Gastrocnemius medialis (tissue), 4 donors: ENCODE measurements at regions not wholly inside any gene's neighbourhood (a gene's known extent, or its start where the extent isn't known, plus 50 kb on each side); places are given as distances from the start of the nearest gene placed in this dataset.

Source experiments
- POLR2A ChIP-seq, 2 donors: fragments of 450-650 bp; IDR thresholded peaks; one replicate each; pipeline ENCODE4 v1.6.1; 2017; ENCODE audit warnings: antibody characterized with exemption in 2 of 2, mild to moderate bottlenecking in 2 of 2, moderate library complexity in 2 of 2
- TF ChIP-seq, protein P1 (sequence below), 5 experiments: fragments of 450-650 bp in 3 of 5; fragments of 200-600 bp in 2 of 5; sonication (generic) in 2 of 5; IDR thresholded peaks in 4 of 5; conservative IDR thresholded peaks in 1 of 5; 1 replicate in 4 of 5; 2 replicates in 1 of 5; pipeline ENCODE4 v1.5.1; 2016 to 2019; ENCODE audit warnings: antibody characterized with exemption in 5 of 5, mild to moderate bottlenecking in 3 of 5, moderate library complexity in 3 of 5

DNA sequence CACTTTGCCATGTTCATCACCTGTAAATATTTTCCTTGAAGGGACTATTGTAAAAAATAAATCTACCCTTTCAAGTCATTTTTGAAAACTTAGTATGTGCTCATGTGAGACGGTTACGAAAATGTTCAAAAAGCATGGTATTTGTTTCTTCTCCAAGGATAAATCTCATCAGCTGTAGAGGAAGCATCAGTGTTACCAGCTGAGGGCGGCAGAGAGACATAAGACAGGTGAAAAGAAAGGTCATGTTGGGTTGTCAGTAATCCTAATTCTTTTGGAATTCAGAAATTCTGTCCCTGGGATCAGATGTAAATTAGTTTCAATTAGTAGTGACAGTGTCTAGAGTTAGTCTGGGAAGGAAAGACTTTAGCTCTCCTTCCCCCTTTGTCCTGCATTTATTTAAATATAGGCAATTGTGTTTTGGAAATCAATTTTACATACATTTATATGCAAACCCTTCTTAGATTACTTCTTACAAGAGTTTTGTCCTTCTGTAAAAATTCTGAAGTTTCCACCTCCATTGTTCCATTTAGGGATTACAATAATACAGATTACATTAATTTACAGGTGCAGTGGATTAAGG, 791.9 kb upstream of the CDH6 start:
- TF ChIP-seq, protein P1, sequence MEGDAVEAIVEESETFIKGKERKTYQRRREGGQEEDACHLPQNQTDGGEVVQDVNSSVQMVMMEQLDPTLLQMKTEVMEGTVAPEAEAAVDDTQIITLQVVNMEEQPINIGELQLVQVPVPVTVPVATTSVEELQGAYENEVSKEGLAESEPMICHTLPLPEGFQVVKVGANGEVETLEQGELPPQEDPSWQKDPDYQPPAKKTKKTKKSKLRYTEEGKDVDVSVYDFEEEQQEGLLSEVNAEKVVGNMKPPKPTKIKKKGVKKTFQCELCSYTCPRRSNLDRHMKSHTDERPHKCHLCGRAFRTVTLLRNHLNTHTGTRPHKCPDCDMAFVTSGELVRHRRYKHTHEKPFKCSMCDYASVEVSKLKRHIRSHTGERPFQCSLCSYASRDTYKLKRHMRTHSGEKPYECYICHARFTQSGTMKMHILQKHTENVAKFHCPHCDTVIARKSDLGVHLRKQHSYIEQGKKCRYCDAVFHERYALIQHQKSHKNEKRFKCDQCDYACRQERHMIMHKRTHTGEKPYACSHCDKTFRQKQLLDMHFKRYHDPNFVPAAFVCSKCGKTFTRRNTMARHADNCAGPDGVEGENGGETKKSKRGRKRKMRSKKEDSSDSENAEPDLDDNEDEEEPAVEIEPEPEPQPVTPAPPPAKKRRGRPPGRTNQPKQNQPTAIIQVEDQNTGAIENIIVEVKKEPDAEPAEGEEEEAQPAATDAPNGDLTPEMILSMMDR (IDR thresholded peaks at IDR 0.05 in 4 of 5, conservative IDR thresholded peaks at IDR 0.05 in 1 of 5), result no peak
- TF ChIP-seq POLR2A (IDR thresholded peaks at IDR 0.05), result no peak
